ENCODE measurements at regions not wholly inside any gene's neighbourhood (a gene's known extent, or its start where the extent isn't known, plus 50 kb on each side); places are given as distances from the start of the nearest gene placed in this dataset.

DNA sequence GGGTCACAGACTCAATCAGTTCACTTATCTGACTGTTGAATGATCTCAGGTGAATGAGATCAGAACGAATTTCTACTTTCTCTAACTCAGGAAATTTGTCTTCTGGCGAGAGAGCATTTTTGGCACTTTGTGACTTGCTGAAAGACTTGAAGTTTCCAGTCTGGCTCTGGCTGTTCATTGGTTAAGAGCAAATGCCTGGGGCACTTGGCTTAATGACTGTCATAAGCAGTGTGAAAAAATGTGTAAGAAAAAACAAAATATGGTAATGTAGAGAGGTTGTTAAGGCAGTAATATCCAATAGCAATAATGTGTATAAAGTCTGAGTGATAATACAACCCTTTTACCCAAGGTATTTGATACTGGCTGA, 71.3 kb upstream of the PGRMC2 start:
- CTCF ChIA-PET: no interaction called here
- TF ChIP-seq, protein P1, sequence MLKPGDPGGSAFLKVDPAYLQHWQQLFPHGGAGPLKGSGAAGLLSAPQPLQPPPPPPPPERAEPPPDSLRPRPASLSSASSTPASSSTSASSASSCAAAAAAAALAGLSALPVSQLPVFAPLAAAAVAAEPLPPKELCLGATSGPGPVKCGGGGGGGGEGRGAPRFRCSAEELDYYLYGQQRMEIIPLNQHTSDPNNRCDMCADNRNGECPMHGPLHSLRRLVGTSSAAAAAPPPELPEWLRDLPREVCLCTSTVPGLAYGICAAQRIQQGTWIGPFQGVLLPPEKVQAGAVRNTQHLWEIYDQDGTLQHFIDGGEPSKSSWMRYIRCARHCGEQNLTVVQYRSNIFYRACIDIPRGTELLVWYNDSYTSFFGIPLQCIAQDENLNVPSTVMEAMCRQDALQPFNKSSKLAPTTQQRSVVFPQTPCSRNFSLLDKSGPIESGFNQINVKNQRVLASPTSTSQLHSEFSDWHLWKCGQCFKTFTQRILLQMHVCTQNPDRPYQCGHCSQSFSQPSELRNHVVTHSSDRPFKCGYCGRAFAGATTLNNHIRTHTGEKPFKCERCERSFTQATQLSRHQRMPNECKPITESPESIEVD (tag by site-specific recombination; IDR thresholded peaks at IDR 0.05): no peak
- no peak for TF ChIP-seq ZNF266 (tag by site-specific recombination; IDR thresholded peaks at IDR 0.05; ENCODE audit: low read depth)
- no peak for TF ChIP-seq ZNF561 (tag by site-specific recombination; IDR thresholded peaks at IDR 0.05; ENCODE audit: borderline replicate concordance)
- TF ChIP-seq, protein P2, sequence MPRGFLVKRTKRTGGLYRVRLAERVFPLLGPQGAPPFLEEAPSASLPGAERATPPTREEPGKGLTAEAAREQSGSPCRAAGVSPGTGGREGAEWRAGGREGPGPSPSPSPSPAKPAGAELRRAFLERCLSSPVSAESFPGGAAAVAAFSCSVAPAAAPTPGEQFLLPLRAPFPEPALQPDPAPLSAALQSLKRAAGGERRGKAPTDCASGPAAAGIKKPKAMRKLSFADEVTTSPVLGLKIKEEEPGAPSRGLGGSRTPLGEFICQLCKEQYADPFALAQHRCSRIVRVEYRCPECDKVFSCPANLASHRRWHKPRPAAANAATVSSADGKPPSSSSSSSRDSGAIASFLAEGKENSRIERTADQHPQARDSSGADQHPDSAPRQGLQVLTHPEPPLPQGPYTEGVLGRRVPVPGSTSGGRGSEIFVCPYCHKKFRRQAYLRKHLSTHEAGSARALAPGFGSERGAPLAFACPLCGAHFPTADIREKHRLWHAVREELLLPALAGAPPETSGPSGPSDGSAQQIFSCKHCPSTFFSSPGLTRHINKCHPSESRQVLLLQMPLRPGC (tag by site-specific recombination; IDR thresholded peaks at IDR 0.05): no peak
- no peak for TF ChIP-seq ZNF24 (tag by site-specific recombination; IDR thresholded peaks at IDR 0.05)
- Histone ChIP-seq H3K36me3 (ENCODE audit: control insufficient read depth in 2 of 2, insufficient read depth in 1 of 2, low read length in 2 of 2) (no peaks in the 10 kb centered on the region), H3K4me3 (ENCODE audit: low read depth, low read length) (no peak overlapping the region), H3K9me3 (ENCODE audit: control insufficient read depth, insufficient read depth, low read depth, low read length) (no peaks in the 10 kb centered on the region), H3K4me1 (ENCODE audit: control insufficient read depth, insufficient read depth, low read length) (no peaks in the 10 kb centered on the region), H3K27ac (ENCODE audit: extremely low read depth, low read depth, low read length) (no peak overlapping the region)
- POLR2A ChIA-PET: no interaction called here

DNA sequence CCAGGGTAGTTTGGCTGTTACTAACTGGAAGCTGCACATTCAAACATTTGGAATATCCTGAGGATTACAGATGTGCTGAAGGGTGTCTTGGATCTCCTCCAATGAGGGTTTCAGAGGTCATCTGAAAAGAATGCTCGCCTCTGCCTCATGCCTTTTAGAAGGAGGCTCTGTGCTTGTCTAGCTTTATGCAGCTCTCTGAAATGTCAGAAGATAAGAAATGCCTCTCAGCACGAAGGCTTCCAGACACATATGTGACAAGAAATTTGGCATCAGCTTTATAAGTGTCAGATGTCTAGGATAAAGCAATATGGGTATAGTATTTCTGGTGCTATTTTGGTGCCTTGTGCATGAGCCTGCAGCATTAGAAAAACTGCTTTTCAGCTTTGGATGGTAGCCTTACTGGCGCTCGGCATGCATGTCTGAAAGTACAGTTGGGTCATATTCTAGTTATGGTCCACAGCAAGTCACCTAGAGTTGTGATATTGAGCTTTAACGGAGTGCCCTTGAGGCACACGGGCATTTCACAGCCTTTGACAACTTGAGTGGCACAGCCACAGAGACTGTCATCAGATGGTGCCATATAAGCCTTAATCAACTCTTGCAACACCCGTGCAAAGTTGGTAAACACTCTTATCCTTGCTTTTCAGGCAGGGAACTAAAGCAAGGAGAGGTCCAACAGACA, 70.8 kb upstream of the PGRMC2 start:
- CTCF ChIA-PET: no interaction called here
- Histone ChIP-seq H3K27ac (ENCODE audit: extremely low read depth, low read depth, low read length) (no peak overlapping the region), H3K9me3 (ENCODE audit: control insufficient read depth, insufficient read depth, low read depth, low read length) (no peaks in the 10 kb centered on the region), H3K36me3 (ENCODE audit: control insufficient read depth in 2 of 2, insufficient read depth in 1 of 2, low read length in 2 of 2) (no peaks in the 10 kb centered on the region), H3K4me1 (ENCODE audit: control insufficient read depth, insufficient read depth, low read length) (no peaks in the 10 kb centered on the region), H3K4me3 (ENCODE audit: low read depth, low read length) (no peak overlapping the region)
- POLR2A ChIA-PET: no interaction called here
- TF ChIP-seq ZNF664 (tag by site-specific recombination; IDR thresholded peaks at IDR 0.05): no peak
- TF ChIP-seq ZNF2 (tag by site-specific recombination; IDR thresholded peaks at IDR 0.05): no peak
- TF ChIP-seq ZNF19 (tag by site-specific recombination; IDR thresholded peaks at IDR 0.05; ENCODE audit: low read depth): no peak
- no peak for TF ChIP-seq ZNF426 (tag by site-specific recombination; IDR thresholded peaks at IDR 0.05)

DNA sequence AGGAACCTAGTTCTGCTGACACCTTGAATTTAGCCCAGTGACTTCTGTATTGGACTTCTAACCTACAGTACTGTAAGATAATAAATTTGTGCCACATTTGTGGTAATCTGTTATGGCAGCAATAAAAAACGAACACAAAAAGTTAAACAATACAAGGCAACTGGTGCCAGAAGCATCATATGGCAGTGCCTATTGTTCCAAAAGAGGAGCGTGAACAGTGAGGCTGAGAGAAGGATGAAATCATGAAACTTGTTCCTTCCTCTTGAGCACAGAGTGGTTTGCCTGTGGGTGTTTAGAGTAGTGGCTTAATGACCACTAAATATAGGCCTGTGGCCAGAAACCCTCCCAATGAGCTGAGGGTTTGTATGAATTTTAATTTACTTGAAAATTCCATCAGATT, 69.7 kb upstream of the PGRMC2 start:
- no peak overlapping the region for H3K27ac ChIP-seq (ENCODE audit: extremely low read depth, low read depth, low read length)
- H3K9me3 ChIP-seq (ENCODE audit: control insufficient read depth, insufficient read depth, low read depth, low read length): no peaks in the 10 kb centered on the region
- POLR2A ChIA-PET: no interaction called here
- H3K4me1 ChIP-seq (ENCODE audit: control insufficient read depth, insufficient read depth, low read length): no peaks in the 10 kb centered on the region
- H3K36me3 ChIP-seq (ENCODE audit: control insufficient read depth in 2 of 2, insufficient read depth in 1 of 2, low read length in 2 of 2): no peaks in the 10 kb centered on the region
- CTCF ChIA-PET: interaction anchor here (0.6 kb wide), 1 partner anchor 35 kb away, joined by 6 read pairs; no protein-coding TSS in a partner anchor
- H3K4me3 ChIP-seq (ENCODE audit: low read depth, low read length): no peak overlapping the region
- no peak for TF ChIP-seq ZNF114 (tag by site-specific recombination; IDR thresholded peaks at IDR 0.05)
- TF ChIP-seq, protein P3, sequence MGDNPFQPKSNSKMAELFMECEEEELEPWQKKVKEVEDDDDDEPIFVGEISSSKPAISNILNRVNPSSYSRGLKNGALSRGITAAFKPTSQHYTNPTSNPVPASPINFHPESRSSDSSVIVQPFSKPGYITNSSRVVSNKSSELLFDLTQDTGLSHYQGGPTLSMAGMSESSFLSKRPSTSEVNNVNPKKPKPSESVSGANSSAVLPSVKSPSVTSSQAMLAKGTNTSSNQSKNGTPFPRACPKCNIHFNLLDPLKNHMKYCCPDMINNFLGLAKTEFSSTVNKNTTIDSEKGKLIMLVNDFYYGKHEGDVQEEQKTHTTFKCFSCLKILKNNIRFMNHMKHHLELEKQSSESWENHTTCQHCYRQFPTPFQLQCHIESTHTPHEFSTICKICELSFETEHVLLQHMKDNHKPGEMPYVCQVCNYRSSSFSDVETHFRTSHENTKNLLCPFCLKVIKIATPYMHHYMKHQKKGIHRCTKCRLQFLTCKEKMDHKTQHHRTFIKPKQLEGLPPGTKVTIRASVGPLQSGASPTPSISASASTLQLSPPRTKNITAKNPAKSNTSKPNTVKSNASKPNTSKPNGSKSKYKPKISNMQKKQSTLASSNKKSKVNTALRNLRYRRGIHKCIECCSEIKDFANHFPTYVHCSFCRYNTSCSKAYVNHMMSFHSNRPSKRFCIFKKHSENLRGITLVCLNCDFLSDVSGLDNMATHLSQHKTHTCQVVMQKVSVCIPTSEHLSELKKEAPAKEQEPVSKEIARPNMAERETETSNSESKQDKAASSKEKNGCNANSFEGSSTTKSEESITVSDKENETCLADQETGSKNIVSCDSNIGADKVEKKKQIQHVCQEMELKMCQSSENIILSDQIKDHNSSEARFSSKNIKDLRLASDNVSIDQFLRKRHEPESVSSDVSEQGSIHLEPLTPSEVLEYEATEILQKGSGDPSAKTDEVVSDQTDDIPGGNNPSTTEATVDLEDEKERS (tag by site-specific recombination; IDR thresholded peaks at IDR 0.05): no peak
- TF ChIP-seq, protein P4, sequence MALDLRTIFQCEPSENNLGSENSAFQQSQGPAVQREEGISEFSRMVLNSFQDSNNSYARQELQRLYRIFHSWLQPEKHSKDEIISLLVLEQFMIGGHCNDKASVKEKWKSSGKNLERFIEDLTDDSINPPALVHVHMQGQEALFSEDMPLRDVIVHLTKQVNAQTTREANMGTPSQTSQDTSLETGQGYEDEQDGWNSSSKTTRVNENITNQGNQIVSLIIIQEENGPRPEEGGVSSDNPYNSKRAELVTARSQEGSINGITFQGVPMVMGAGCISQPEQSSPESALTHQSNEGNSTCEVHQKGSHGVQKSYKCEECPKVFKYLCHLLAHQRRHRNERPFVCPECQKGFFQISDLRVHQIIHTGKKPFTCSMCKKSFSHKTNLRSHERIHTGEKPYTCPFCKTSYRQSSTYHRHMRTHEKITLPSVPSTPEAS (tag by site-specific recombination; IDR thresholded peaks at IDR 0.05): no peak
- no peak for TF ChIP-seq ZNF48 (tag by site-specific recombination; IDR thresholded peaks at IDR 0.05)
- TF ChIP-seq SCRT1 (tag by site-specific recombination; IDR thresholded peaks at IDR 0.05; ENCODE audit: borderline replicate concordance): no peak
- TF ChIP-seq ZNF626 (tag by site-specific recombination; IDR thresholded peaks at IDR 0.05): no peak
- no peak for TF ChIP-seq ZNF792 (tag by site-specific recombination; IDR thresholded peaks at IDR 0.05)
- TF ChIP-seq, protein P5, sequence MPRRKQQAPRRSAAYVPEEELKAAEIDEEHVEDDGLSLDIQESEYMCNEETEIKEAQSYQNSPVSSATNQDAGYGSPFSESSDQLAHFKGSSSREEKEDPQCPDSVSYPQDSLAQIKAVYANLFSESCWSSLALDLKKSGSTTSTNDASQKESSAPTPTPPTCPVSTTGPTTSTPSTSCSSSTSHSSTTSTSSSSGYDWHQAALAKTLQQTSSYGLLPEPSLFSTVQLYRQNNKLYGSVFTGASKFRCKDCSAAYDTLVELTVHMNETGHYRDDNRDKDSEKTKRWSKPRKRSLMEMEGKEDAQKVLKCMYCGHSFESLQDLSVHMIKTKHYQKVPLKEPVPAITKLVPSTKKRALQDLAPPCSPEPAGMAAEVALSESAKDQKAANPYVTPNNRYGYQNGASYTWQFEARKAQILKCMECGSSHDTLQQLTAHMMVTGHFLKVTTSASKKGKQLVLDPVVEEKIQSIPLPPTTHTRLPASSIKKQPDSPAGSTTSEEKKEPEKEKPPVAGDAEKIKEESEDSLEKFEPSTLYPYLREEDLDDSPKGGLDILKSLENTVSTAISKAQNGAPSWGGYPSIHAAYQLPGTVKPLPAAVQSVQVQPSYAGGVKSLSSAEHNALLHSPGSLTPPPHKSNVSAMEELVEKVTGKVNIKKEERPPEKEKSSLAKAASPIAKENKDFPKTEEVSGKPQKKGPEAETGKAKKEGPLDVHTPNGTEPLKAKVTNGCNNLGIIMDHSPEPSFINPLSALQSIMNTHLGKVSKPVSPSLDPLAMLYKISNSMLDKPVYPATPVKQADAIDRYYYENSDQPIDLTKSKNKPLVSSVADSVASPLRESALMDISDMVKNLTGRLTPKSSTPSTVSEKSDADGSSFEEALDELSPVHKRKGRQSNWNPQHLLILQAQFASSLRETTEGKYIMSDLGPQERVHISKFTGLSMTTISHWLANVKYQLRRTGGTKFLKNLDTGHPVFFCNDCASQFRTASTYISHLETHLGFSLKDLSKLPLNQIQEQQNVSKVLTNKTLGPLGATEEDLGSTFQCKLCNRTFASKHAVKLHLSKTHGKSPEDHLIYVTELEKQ (tag by site-specific recombination; IDR thresholded peaks at IDR 0.05; ENCODE audit: borderline replicate concordance): no peak
- no peak for TF ChIP-seq ZNF830 (tag by site-specific recombination; IDR thresholded peaks at IDR 0.05; ENCODE audit: low read depth)

All from HEK293 (cell line).